ELR (cell line): ENCODE measurements at regions not wholly inside any gene's neighbourhood (a gene's known extent, or its start where the extent isn't known, plus 50 kb on each side); places are given as distances from the start of the nearest gene placed in this dataset.
"Not testable (repeated sequence)": the region's sequence is repeated elsewhere in the genome, so short reads cannot be mapped to it uniquely, and the experiment has no call there.

Experiments used
- DNase-seq: peaks from one replicate; pipeline ENCODE4 v3.0.0-alpha.2; 2015; ENCODE audit warnings: low read depth

DNA sequence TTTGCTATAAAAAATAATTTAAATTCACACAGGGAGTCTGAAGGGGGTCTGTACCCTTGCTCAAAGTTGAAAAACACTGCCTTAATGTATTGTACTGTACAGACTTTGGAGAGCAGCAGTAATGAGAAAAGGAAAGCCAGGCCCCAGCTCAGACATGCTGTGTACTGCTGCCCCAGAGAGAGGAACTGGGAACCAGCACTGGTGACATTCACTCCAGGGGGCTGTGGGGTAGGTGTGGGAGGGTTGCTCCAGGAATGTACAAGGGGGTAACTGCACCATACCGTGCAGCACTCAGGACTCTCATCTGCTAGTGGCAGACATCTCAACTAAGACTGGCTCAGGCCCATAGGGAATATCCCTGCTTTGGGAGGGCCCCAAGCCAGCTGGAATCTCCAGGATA, 146.0 kb upstream of the RMP24 start:
- DNase-seq = no peak

DNA sequence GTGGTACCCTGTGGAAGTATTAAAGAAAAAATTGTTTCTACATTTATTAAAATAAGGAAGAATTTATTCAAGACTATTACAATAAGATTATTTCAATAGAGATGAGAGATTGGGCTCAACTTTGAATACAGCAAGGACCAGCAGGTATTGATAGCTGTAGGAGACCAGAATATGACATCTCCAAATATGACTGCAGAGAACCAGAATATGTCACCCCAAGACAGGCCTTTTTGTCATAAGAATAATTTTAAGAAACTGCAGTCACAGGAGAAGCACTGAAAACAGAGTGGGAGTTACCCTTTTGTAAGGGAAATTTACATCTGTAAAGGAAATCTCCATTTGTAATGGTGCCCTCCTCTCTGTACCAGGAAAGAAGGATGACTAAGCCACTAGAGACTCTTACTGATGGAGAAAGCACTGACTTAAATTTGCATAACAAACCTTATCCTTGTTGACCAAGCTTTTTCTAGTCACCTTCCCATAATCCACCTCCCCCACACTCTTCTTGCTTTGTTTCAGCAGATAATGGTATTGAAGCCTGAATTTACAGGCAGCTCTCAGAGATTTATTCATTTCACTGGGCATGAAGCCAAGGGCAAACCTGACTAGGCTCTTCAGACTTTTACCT, 145.1 kb upstream of the RMP24 start:
- no peak for DNase-seq

DNA sequence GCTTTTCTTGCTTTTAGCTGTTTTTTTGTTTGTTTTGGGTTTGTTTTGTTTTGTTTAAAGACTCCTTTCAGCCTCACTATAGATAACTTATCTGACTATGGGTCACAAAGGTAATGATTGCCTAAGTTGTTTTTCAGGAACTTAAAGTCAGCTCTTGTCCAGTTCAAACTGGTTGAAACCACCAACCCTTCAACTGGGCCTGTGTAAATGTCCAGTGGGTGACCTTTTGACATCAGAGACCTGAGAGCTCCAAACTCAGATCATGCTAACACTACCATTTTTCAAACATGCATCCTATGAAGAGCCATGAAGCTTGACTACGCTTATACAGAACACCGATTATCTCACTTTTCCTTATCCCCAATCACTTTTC, 144.6 kb upstream of the RMP24 start:
- DNase-seq = no peak

DNA sequence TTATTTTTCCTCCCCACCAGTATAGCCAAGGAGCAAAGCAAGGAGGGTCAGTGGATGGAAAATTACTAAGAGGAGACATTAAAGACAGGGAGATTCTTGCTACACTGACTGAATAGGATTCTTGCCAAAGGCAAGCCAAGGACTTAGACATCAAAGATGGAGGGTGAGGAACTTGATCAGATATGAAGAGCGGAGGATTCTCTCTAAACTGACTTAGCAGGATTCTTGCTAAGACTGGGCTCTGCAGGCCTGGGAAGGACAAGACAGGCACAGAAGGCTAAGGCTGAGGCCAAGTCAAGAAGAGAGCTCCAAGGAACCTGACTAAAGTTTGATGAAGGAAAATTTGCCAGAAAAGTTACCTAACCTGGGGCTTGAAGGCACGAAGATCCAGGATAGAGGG, 143.9 kb upstream of the RMP24 start:
- no peak for DNase-seq

DNA sequence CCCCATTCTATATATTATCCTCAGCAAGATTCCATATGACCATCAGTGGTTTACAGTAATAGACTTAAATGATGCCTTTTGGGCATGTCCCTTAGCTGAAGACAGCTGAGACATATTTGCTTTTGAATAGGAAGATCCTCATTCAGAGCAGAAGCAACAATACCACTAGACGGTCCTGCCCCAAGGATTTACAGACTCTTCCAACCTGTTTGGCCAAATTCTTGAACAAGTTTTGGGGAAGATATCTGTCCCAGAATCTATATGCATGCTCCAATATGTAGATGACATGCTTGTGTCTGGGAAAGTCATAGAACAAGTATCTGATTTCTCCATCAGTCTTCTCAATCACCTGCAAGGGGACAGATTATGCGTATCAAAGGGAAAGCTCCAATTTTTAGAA, 137.1 kb upstream of the RMP24 start:
- no peak for DNase-seq

DNA sequence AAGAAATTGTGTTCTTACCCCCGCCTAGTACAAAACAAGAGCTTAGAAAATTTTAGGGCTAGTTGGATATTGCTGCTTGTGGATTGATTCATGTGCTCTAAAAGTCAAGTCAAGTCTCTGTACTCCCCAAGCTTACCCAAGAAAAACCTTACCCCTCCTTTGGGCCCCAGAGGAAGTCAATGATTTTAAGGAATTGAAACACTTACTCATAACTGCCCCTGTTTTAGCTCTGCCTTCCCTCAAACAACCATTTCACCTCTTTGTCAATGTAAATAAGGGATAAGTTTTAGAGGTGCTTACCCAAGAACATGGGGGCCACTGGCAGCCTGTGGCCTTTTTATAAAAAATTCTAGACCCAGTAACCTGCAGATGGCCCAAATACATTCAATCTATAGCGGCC, 136.6 kb upstream of the RMP24 start:
- DNase-seq = no peak

DNA sequence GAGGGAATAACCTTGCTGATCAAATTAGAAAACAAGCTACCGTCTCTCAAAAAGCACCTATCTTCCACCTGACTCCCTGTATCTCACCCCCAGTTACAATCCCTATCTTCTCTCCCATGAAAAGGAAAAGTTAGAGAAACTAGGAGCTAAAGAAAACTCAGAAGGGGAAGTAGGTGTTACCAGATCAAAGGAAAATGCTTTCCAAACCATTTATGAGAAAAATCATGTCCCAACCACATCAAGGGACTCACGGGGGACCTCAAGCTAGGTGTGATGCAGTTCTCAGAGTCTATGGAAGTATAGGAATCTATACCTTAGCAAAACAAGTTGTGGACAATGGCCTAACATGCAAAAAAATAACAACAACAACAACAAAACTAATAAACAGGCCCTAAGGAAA, 135.5 kb upstream of the RMP24 start:
- DNase-seq = no peak

DNA sequence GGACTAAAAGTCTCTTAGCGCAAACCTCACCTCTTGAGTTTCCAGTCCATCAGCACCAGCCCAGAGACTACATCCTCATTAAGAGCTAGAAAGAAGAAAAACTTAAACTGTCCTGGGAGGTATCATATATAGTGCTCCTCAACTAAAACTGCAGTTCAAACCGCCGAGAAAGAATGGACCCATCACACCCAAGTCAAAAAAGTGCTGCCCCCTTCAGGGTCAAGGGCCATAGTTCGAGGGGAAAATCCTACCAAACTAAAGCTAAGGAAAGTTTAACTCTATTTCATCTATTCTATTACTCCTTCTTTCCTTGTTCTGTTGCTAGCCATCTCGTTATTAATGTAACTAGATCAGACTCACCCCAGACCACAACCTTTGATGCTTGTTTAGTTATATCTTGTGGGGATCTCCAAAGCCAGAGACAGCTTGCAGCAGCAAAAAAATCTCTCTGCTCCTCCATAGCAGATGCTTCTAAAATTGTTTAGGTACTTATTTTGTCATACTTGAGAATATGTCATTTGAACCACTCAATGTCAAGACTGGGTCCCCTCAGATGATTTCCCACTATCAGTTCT, 134.5 kb upstream of the RMP24 start:
- no peak for DNase-seq

DNA sequence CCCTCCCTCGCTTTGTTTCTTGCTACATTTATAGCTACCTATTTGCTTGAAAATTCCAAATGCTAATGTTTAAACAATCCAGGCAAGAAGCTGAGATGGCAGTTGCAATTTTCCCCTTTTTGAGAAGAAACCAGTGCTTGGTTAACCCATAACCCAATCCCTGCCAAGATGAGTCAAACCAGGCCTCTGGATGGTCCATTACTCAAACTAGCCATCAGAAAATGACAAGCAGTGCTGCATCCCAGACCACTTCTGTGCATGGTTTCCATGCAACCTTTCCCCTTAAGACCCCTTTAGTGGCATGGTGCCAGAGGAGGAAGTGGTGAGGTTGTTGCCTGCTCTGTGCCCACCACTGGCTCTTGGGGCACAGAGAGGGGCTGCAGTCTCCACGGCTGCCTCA, 131.2 kb upstream of the RMP24 start:
- no peak for DNase-seq

DNA sequence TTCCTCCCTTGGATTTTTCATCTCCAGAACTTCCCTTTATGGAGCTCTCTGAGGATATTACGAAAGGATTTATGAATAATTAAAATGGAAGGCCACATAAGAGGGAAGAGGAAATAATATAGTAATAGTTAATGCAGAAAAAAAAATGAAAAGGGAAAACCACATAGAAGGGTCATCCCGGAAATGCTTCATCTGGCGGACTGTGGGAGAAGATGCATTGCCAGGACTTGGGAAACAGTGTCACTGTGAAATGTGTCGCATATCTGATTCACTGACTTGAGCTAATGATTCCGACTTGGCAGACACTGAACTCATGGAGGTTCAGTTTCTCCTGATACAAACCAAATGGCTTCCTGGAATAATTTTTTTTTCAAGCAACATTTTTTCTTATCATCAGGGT, 129.9 kb upstream of the RMP24 start:
- no peak for DNase-seq

DNA sequence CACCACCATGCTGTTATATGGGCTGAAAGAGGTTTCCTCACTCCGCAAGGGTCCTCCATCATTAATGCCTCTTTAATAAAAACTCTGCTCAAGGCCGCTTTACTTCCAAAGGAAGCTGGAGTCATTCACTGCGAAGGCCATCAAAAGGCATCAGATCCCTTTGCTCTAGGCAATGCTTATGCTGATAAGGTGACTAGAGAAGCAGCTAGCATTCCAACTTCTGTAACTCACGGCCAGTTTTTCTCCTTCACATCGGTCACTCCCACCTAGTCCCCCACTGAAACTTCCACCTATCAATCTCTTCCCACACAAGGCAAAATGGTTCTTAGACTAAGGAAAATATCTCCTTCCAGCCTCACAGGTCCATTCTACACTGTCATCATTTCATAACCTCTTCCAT, 124.2 kb upstream of the RMP24 start:
- not testable (repeated sequence) for DNase-seq

DNA sequence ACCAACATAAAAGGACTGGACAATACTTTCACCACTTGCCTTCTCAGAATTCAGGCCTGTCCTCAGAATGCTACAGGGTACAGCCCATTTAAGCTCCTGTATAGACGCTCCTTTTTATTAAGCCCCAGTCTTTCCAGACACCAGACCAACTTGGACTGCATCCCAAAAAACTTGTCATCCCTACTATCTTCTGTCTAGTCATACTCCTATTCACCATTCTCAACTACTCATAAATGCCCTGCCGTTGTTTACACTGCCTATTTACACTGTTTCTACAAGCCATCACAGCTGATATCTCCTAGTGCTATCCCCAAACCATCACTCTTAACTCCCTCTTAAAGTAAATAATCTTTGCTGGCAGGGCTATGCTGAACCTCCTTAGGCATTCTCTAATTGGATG, 123.2 kb upstream of the RMP24 start:
- not testable (repeated sequence) for DNase-seq

DNA sequence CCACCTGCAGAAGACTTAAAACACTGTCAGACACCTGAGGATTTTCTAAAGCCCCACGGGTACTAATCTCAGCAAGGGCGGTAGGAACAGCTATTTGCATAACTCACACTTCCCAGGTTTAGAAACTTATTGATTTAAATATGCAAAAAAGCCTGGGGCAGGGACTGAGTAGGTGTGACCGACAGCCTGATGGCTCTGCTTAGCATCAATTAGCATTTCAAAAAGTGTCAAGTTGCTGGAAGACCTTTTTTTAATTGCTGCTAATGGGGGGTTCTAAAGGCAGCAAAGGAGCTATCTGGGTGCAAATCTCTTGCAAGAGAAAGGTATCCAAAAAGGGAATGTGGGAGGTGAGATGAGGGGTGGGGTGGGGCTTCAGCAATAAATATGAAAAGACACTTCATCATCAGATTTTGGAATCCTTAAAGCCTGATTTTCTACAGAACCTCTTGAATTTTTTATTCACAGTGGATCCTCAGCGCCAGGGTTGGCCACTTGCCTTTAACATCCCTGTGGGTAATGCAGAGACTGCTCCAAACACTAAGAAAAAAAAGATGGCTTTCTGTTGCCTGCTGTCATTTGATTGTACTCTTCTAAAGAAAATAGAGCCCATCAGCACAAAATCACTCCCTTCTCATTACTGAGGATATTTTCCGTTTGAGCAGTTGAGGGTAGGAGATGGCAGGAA, 121.1 kb upstream of the RMP24 start:
- no peak for DNase-seq

DNA sequence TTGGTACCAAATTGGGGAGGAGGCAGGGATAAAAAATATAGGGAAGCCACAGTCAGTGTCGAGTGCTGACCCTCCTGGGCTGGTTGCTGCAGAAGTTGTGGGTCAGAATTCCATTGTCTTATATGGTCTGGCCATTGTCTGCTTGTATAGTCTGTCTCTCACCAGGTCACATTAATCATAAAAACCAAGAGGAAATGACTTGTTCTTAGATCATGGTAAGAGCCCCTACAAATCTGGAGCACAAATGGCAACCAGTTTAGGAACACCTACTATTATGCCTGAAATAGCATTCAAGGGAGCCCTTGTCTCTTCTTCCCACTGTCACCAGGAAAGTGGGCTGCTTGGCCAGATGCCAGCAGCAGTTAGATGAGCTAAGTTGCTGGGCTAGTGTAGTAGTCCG, 119.7 kb upstream of the RMP24 start:
- DNase-seq = peak; percentile 20

DNA sequence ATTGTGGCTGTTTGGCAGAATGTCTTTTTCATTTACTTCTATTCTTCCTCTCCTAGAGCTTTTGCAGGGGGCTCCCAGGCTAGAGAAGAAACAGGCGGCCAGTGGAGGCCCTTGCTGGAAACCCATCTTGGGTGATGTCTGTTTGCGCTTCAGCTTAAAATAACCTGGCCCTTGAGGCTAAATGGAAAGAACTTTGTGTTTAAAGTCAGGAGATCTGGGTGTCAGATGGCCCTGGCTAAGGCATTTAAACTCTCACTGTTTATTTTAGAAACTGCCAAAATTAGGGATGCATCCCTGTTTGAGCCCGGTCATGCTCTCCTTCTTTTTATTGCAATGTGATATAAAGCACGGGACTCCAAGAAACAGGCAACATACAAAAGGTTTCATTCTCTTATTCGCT, 118.4 kb upstream of the RMP24 start:
- DNase-seq = no peak

DNA sequence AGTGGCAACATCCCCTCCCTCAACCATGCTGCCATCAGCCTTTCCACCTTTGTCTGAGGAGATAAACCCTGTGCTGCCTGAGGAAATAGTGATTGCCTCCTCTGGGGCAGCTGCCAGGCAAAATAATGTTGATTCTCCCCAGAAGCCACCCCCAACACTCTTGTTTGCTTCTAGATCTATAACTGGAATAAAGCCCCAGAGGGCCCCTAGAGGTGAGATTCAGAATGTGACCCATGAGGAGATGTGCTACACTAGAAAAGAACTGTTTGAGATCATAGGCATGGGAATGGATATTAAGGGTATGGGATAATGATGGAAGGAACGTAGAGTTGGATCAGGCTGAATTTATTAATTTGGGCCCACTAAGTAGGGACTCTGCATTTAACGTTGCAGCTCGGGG, 116.3 kb upstream of the RMP24 start:
- no peak for DNase-seq

DNA sequence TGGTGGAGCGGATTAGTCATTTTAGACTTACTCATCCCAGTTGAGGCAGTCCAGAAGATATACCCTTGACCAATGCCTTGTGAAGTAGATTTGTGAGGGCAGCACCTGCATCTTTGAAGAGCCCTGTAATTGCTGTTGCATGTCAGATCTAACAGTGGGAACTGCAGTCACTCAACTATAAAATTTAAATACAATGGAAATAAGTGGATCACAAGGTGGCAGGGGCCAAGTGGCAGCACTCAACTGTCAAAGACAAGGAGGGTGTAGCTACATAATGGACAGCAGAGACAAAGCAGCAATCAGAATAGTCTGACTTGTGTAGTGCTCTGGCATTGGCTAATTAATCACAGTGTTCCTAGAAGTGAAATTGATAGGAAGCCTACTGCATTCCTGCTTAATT, 115.8 kb upstream of the RMP24 start:
- DNase-seq = not testable (repeated sequence)

DNA sequence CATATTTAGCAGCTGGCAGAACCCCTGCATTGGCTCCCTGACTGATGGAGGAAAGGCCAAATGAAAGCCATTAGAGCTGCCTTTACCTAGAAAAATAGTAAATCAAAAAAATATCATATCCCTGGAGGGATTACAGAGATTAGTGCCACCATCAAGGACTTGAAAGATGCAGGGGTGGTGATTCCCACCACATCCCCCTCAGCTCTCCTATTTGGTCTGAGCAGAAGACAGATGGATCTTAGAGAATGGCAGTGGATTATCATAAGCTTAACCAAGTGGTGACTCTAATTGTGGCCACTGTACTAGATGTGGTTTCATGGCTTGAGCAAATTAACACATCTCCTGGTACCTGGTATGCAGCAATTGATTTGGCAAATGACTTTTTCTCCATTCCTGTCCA, 114.9 kb upstream of the RMP24 start:
- DNase-seq = not testable (repeated sequence)

DNA sequence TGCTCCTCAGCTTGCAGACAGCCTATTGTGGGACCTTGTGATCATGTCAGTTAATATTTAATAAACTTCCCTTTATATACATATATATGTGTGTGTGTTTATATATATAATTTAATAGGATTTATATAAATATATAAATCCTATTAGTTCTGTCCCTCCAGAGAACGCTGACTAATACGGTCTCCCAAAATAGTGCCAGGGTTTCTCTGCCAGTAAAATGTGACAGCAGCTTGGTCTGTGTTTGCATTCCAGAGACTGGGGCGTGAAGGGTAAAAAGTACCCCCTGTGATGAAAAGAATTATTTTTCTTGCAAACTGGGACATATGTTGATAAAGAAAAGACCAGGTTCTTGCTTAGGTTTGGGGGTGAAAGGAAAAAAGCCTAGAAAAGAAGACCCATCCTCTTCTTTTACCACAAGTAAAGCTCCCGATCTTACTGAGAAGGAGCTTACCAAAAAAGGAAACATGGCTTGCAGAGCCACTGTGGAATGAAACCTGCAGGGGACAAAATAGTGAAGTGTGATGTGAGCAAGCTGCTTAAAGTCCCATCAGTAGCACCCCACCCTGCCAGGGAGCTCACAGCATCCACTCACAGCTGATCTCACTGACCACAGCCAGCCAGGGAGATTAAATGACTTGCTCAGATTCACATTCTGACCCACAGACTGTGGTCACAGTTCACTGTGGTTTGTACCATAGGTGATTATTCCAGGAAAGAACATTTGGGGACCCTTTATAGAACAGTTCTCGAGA, 110.9 kb upstream of the RMP24 start:
- peak; percentile 1 for DNase-seq

DNA sequence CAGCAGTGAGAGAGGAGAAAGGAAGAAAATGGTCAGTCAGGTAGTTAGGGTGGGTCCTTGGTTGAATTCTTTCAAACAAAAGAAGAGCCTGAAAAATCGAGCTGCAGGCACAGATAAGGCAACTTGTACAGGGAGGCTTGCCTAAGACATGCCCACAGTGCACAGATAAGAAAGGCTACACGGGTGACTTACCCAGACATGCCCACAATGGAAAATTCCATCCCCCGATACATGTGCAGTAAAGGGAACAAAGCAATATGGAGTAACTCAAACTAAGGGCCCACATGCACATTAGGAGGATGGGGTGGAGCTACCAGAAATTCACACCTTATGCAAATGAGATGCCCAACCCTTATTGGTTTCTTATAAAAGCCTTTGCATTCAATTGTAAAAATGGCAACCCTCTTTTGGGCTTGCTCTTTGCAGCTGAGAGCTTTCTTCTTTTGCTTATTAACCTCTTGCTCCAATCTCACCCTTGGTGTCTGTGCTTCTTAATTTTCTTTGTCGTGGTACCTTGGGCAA, 110.3 kb upstream of the RMP24 start:
- DNase-seq = no peak

DNA sequence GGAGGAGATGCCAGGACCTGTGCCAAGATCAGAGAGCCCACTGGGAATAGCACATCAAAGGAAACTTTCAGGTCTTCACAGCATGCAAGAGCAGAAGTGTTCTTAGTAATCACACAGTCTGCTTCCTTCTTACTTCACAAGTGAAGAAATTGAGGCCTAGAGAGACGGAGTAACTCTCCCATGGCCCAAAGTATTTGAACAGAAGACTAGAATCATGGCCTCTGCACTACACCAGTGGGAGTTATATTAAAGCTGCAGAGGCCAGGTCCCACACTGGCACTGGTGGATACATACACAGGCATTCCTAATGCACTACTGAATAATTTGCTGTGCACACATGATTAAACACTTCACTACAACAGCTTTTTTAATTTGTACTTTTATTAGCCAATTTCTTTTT, 107.6 kb upstream of the RMP24 start:
- no peak for DNase-seq

DNA sequence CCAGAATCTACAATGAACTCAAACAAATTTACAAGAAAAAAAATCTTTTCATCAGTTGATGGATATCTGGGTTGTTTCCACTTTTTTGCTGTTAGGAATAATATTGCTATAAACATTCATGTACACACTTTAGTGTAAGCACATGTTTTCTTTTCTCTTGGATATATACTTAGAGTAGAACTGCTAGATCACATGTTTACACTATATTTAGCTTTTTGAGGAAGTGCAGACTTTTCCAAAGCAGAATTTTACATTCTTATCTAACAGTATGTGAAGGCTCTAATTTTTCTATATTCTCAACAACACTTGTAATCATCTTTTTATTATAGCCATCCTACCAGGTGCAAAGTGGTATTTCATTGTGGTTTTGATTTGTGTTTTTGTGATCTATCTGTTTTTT, 103.6 kb upstream of the RMP24 start:
- no peak for DNase-seq

DNA sequence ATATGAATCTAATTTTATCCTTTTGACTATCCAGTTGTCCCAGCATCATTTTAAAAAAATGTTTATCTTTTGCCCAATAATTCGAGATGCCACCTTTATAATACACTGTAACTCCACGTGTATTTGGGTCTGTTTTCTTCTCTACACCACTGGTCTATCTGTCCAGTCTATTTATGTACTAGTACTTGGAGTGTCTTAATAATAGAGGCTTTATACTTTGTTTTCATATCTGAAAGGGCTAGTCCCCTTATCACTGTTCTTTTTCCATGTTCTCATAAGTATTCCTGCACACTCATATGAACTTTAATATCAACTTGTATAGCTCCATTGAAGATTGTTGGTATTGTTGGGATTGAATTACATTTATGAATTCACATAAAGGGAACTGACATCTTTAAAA, 101.1 kb upstream of the RMP24 start:
- no peak for DNase-seq
